A673 (cell line): ENCODE measurements at regions not wholly inside any gene's neighbourhood (a gene's known extent, or its start where the extent isn't known, plus 50 kb on each side); places are given as distances from the start of the nearest gene placed in this dataset.

ENCODE experiments used
- BruUV-seq: library from RNA; stranded (reverse); fragments of 400-500 nt; replicated peaks from 2 replicates; lab custom pipeline; 2021; lab: Mats Ljungman, UMichigan
- CTCF ChIA-PET: fragments of 300-600 bp; sonication (Branson Sonifier 250); formaldehyde crosslinking; loops from one replicate; lab custom pipeline; 2022; ENCODE audit warnings: antibody characterized with exemption; lab: Charles Lee
- POLR2A ChIA-PET: fragments of 300-600 bp; sonication (Branson Sonifier 250); formaldehyde crosslinking; loops from one replicate; lab custom pipeline; 2022; ENCODE audit warnings: antibody characterized with exemption; ENCODE audit not compliant: low non-redundant PET; lab: Charles Lee
- DNase-seq: peaks from one replicate; pipeline ENCODE4 v3.0.0-alpha.2; 2015; ENCODE audit warnings: low spot score
- H3K27ac ChIP-seq: fragments of 200-600 bp; sonication (generic); 2 replicates; pipeline ENCODE4 v1.5.1; 2016; ENCODE audit warnings: mixed run types, low read depth, mild to moderate bottlenecking, mixed read lengths, antibody characterized with exemption, low read length; ENCODE audit not compliant: poor library complexity, severe bottlenecking
- H3K27me3 ChIP-seq: fragments of 200-600 bp; sonication (generic); replicated peaks from 2 replicates; pipeline ENCODE4 v1.6.1; 2017; ENCODE audit warnings: mixed run types, low read depth, mild to moderate bottlenecking, mixed read lengths, antibody characterized with exemption, low read length; ENCODE audit not compliant: insufficient read depth, poor library complexity
- H3K36me3 ChIP-seq: fragments of 200-600 bp; sonication (generic); 2 replicates; pipeline ENCODE4 v1.6.1; 2016; ENCODE audit warnings: mixed run types, mild to moderate bottlenecking, mixed read lengths, antibody characterized with exemption, low read length; ENCODE audit not compliant: insufficient read depth, poor library complexity, severe bottlenecking
- H3K4me1 ChIP-seq: fragments of 200-600 bp; sonication (generic); 2 replicates; pipeline ENCODE4 v1.6.1; 2017; ENCODE audit warnings: mixed run types, mild to moderate bottlenecking, mixed read lengths, antibody characterized with exemption, low read length; ENCODE audit not compliant: insufficient read depth, poor library complexity, severe bottlenecking
- H3K4me3 ChIP-seq: fragments of 200-600 bp; sonication (generic); 2 replicates; pipeline ENCODE4 v1.5.1; 2016; ENCODE audit warnings: low read depth, mixed run types, mild to moderate bottlenecking, mixed read lengths, low read length; ENCODE audit not compliant: poor library complexity, severe bottlenecking
- H3K9me3 ChIP-seq: fragments of 200-600 bp; sonication (generic); 2 replicates; pipeline ENCODE4 v1.6.1; 2016; ENCODE audit warnings: mixed run types, low read depth, mild to moderate bottlenecking, mixed read lengths, antibody characterized with exemption, low read length; ENCODE audit not compliant: poor library complexity, severe bottlenecking
- EZH2 ChIP-seq: fragments of 200-600 bp; sonication (generic); IDR thresholded peaks from 2 replicates; pipeline ENCODE4 v1.6.1; 2017; ENCODE audit warnings: borderline replicate concordance, low read depth, mild to moderate bottlenecking, mixed read lengths, antibody characterized with exemption, low read length; ENCODE audit not compliant: poor library complexity, severe bottlenecking
- intact Hi-C: fragments of 100-400 bp; cut with micrococcal nuclease; formaldehyde crosslinking; loops from one replicate; pipeline ENCODE4 v1.10.0; 2022; ENCODE audit not compliant: unreplicated experiment
- TF ChIP-seq, protein P1 (sequence below): fragments of 300-800, 200-600 bp; sonication (generic); conservative IDR thresholded peaks from 2 replicates; pipeline ENCODE4 v1.5.1; 2017; ENCODE audit warnings: low read depth, mild to moderate bottlenecking, antibody characterized with exemption, low read length, moderate library complexity, mixed read lengths

- Histone ChIP-seq H3K9me3 (peaks cover 7% of the 10 kb centered on the region), H3K4me1 (no peaks in the 10 kb centered on the region), H3K27ac (no peak overlapping the region), H3K4me3 (no peak overlapping the region), H3K36me3 (no peaks in the 10 kb centered on the region), H3K27me3 (no peaks in the 10 kb centered on the region)
- TF ChIP-seq EZH2, result no peak
- TF ChIP-seq, protein P1, sequence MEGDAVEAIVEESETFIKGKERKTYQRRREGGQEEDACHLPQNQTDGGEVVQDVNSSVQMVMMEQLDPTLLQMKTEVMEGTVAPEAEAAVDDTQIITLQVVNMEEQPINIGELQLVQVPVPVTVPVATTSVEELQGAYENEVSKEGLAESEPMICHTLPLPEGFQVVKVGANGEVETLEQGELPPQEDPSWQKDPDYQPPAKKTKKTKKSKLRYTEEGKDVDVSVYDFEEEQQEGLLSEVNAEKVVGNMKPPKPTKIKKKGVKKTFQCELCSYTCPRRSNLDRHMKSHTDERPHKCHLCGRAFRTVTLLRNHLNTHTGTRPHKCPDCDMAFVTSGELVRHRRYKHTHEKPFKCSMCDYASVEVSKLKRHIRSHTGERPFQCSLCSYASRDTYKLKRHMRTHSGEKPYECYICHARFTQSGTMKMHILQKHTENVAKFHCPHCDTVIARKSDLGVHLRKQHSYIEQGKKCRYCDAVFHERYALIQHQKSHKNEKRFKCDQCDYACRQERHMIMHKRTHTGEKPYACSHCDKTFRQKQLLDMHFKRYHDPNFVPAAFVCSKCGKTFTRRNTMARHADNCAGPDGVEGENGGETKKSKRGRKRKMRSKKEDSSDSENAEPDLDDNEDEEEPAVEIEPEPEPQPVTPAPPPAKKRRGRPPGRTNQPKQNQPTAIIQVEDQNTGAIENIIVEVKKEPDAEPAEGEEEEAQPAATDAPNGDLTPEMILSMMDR, result no peak
- no peak for DNase-seq
- ChIA-PET CTCF (no interaction called here), POLR2A (no interaction called here)
- intact Hi-C loops, result no loop called here
- no TSS peak for BruUV-seq
Observed at GRCh38 chr5:20129501-20129900, 141.5 kb upstream of the CDH18 start.

- no peak for TF ChIP-seq EZH2
- TF ChIP-seq, protein P1, result no peak
- intact Hi-C loops, result no loop called here
- POLR2A ChIA-PET, result no interaction called here
- BruUV-seq, result no TSS peak
- DNase-seq, result no peak
- no peaks in the 10 kb centered on the region for H3K36me3 ChIP-seq
- H3K9me3 ChIP-seq, result peaks cover 7% of the 10 kb centered on the region
- no peaks in the 10 kb centered on the region for H3K27me3 ChIP-seq
- no peak overlapping the region for H3K27ac ChIP-seq
- H3K4me1 ChIP-seq, result no peaks in the 10 kb centered on the region
- CTCF ChIA-PET, result no interaction called here
- no peak overlapping the region for H3K4me3 ChIP-seq
Observed at GRCh38 chr5:20128343-20128742, 140.3 kb upstream of the CDH18 start.

GRCh38 chr5:20114526-20114925 is 126.5 kb upstream of the CDH18 start:
- POLR2A ChIA-PET, result no interaction called here
- no peaks in the 10 kb centered on the region for H3K27me3 ChIP-seq
- TF ChIP-seq, protein P1, result no peak
- TF ChIP-seq EZH2, result no peak
- no TSS peak for BruUV-seq
- no peaks in the 10 kb centered on the region for H3K4me1 ChIP-seq
- H3K27ac ChIP-seq, result no peak overlapping the region
- intact Hi-C loops, result no loop called here
- no peak overlapping the region for H3K4me3 ChIP-seq
- no peak for DNase-seq
- H3K36me3 ChIP-seq, result no peaks in the 10 kb centered on the region
- CTCF ChIA-PET, result no interaction called here
- H3K9me3 ChIP-seq, result no peaks in the 10 kb centered on the region
